Ovary (tissue), 7 donors: ENCODE measurements at regions not wholly inside any gene's neighbourhood (a gene's known extent, or its start where the extent isn't known, plus 50 kb on each side); places are given as distances from the start of the nearest gene placed in this dataset.

Source experiments
- DNase-seq, 5 donors: peaks; one replicate each; pipeline ENCODE4 v3.0.0-alpha.2; 2019 to 2020
- H3K27ac ChIP-seq, 2 donors: fragments of 200-600 bp; one replicate each; pipeline versions ENCODE4 v1.5.1 to v1.8.0; 2019 to 2022
- H3K27me3 ChIP-seq: fragments of 200-600 bp; one replicate; pipeline ENCODE4 v1.8.0; 2022
- H3K36me3 ChIP-seq: fragments of 200-600 bp; sonication (generic); one replicate; pipeline ENCODE4 v1.5.1; 2019
- H3K4me1 ChIP-seq: one replicate; pipeline ENCODE4 v1.8.1; 2013; ENCODE audit warnings: mild to moderate bottlenecking, moderate library complexity; ENCODE audit not compliant: insufficient read depth
- H3K4me3 ChIP-seq: fragments of 200-600 bp; sonication (generic); one replicate; pipeline ENCODE4 v1.5.1; 2017
- H3K9me3 ChIP-seq, 2 donors: fragments of 200-600 bp in 1 of 2; sonication (generic) in 1 of 2; one replicate each; pipeline versions ENCODE4 v1.5.1 to v1.8.1; 2013 to 2019; ENCODE audit warnings: mild to moderate bottlenecking in 1 of 2, moderate library complexity in 1 of 2
- CTCF ChIP-seq, 3 donors: fragments of 450-650 bp in 2 of 3; fragments of 200-600 bp in 1 of 3; IDR thresholded peaks; one replicate each; pipeline versions ENCODE4 v1.5.1 to v1.8.0; 2016 to 2022; ENCODE audit warnings: antibody characterized with exemption in 3 of 3, mild to moderate bottlenecking in 1 of 3
- EP300 ChIP-seq: sonication (generic); formaldehyde crosslinking; IDR thresholded peaks from one replicate; pipeline ENCODE4 v1.6.1; 2017; ENCODE audit warnings: antibody characterized with exemption
- POLR2A ChIP-seq: fragments of 450-650 bp; IDR thresholded peaks from one replicate; pipeline ENCODE4 v1.6.1; 2017; ENCODE audit warnings: antibody characterized with exemption, mild to moderate bottlenecking, moderate library complexity
- WGBS, 3 donors: extraction: QIAGEN DNeasy Blood & Tissue Kit in 1 of 3; methylation state at CpG; one replicate each; pipeline versions ENCODE4 v1.1.5 to v1.1.7; 2013 to 2017; 5-methylcytosine and 5-hydroxymethylcytosine counted together
- intact Hi-C, 4 donors: fragments of 100-400 bp; cut with DNase I; formaldehyde crosslinking; loops; one replicate each; pipeline versions ENCODE4 v1.11.0 to v1.15.1; 2022 to 2023
- donor health status: DM: no; HTN: no; CAD: no; lungs with moderate emphysema.
- donor health status: DM: no; HTN: no; CAD: no.
- donor health status: Bipolar disorder and iron deficiency.
- donor health status: DM: no; HTN: no; CAD: no.
- donor health status: DM: yes; HTN: yes; CAD: no.

GRCh38 chr2:16746329-16746728 lies 80.7 kb upstream of the CYRIA start:
- TF ChIP-seq POLR2A (no peak), CTCF (IDR thresholded peaks at IDR 0.05) (no peak), EP300 (no peak)
- DNase-seq, result no peak
- 77 to 93% (median 88%) methylated on average over 4 of the region's 4 CpGs for WGBS, 3 donors

GRCh38 chr2:16745466-16745865 lies 79.8 kb upstream of the CYRIA start:
- H3K27me3 ChIP-seq, result no peaks in the 10 kb centered on the region
- intact Hi-C loops, result no loop called here
- no peaks in the 10 kb centered on the region for H3K36me3 ChIP-seq
- H3K27ac ChIP-seq, result no peak overlapping the region
- no peak for DNase-seq
- H3K4me1 ChIP-seq, result no peaks in the 10 kb centered on the region
- no peaks in the 10 kb centered on the region for H3K9me3 ChIP-seq
- no peak overlapping the region for H3K4me3 ChIP-seq
- WGBS, 3 donors, result 83 to 90% (median 88%) methylated on average over 5 of the region's 5 CpGs
- TF ChIP-seq POLR2A (no peak), CTCF (IDR thresholded peaks at IDR 0.05) (no peak), EP300 (no peak)

More at GRCh38 chr2:16746329-16746728, 80.7 kb upstream of the CYRIA start:
- H3K27ac ChIP-seq, result no peak overlapping the region
- no peaks in the 10 kb centered on the region for H3K9me3 ChIP-seq
- intact Hi-C loops, result no loop called here
- H3K4me3 ChIP-seq, result no peak overlapping the region
- H3K4me1 ChIP-seq, result no peaks in the 10 kb centered on the region
- H3K27me3 ChIP-seq, result no peaks in the 10 kb centered on the region
- H3K36me3 ChIP-seq, result no peaks in the 10 kb centered on the region

GRCh38 chr2:16744521-16744920 lies 78.9 kb upstream of the CYRIA start:
- Histone ChIP-seq H3K36me3 (no peaks in the 10 kb centered on the region), H3K27ac (no peak overlapping the region), H3K4me3 (no peak overlapping the region), H3K4me1 (no peaks in the 10 kb centered on the region), H3K9me3 (no peaks in the 10 kb centered on the region), H3K27me3 (no peaks in the 10 kb centered on the region)
- TF ChIP-seq EP300, result no peak
- TF ChIP-seq POLR2A, result no peak
- no peak for TF ChIP-seq CTCF (IDR thresholded peaks at IDR 0.05)
- no peak for DNase-seq
- intact Hi-C loops, result no loop called here

GRCh38 chr2:16742026-16742425 lies 76.4 kb upstream of the CYRIA start:
- Histone ChIP-seq H3K27ac (no peak overlapping the region), H3K4me3 (no peak overlapping the region), H3K27me3 (no peaks in the 10 kb centered on the region), H3K4me1 (no peaks in the 10 kb centered on the region), H3K36me3 (no peaks in the 10 kb centered on the region), H3K9me3 (no peaks in the 10 kb centered on the region)
- TF ChIP-seq EP300 (no peak), POLR2A (no peak), CTCF (IDR thresholded peaks at IDR 0.05) (no peak)
- intact Hi-C loops, result no loop called here
- no peak for DNase-seq
- WGBS, 3 donors, result 83 to 87% (median 85%) methylated on average over 1 of the region's 1 CpG

- no peaks in the 10 kb centered on the region for H3K4me1 ChIP-seq
- WGBS, 3 donors, result 69 to 74% (median 70%) methylated on average over 3 of the region's 3 CpGs
- no peak overlapping the region for H3K4me3 ChIP-seq
- no peaks in the 10 kb centered on the region for H3K36me3 ChIP-seq
- H3K27ac ChIP-seq, result no peak overlapping the region
- intact Hi-C loops, result no loop called here
- H3K9me3 ChIP-seq, result no peaks in the 10 kb centered on the region
- TF ChIP-seq EP300 (no peak), CTCF (IDR thresholded peaks at IDR 0.05) (no peak), POLR2A (no peak)
- DNase-seq, result no peak
- no peaks in the 10 kb centered on the region for H3K27me3 ChIP-seq
These were observed 75.9 kb upstream of the CYRIA start for GRCh38 chr2:16741498-16741897.
